ENCODE measurements at regions not wholly inside any gene's neighbourhood (a gene's known extent, or its start where the extent isn't known, plus 50 kb on each side); places are given as distances from the start of the nearest gene placed in this dataset.

- H3K4me2 ChIP-seq (ENCODE audit: insufficient read depth, low read length) = no peak overlapping the region
- no peak overlapping the region for H3K27ac ChIP-seq (ENCODE audit: low read length)
- H4K20me1 ChIP-seq (ENCODE audit: insufficient read depth, low read length) = no peaks in the 10 kb centered on the region
- no peak overlapping the region for H2AFZ ChIP-seq (ENCODE audit: low read depth, low read length)
- peaks cover 22% of the 10 kb centered on the region for H3K9me3 ChIP-seq (ENCODE audit: insufficient read depth, low read length, severe bottlenecking)
- DNase-seq (no peak), ATAC-seq (ENCODE audit: insufficient read depth, low read depth) (no peak)
- TF ChIP-seq EZH2 (IDR thresholded peaks at IDR 0.05; ENCODE audit: borderline replicate concordance, low read depth, low read length, severe bottlenecking) = no peak
- no peak for TF ChIP-seq CTCF (IDR thresholded peaks at IDR 0.05; ENCODE audit: borderline replicate concordance, extremely low read depth, low read length, poor library complexity, severe bottlenecking)
- H3K4me3 ChIP-seq (ENCODE audit: low read depth in 1 of 2, low read length in 2 of 2) = no peak overlapping the region
- no peak overlapping the region for H3K9ac ChIP-seq (ENCODE audit: low read depth, low read length)
- no peaks in the 10 kb centered on the region for H3K4me1 ChIP-seq (ENCODE audit: insufficient read depth, low read length)
- no peaks in the 10 kb centered on the region for H3K36me3 ChIP-seq (ENCODE audit: insufficient read depth, low read length)
- H3K79me2 ChIP-seq (ENCODE audit: insufficient read depth, low read length) = no peaks in the 10 kb centered on the region
- no peaks in the 10 kb centered on the region for H3K27me3 ChIP-seq (ENCODE audit: insufficient read depth, low read length, poor library complexity)
Observed at GRCh38 chr2:81194581-81194980, 890.0 kb upstream of the LRRTM1 start.

- peaks cover 22% of the 10 kb centered on the region for H3K9me3 ChIP-seq (ENCODE audit: insufficient read depth, low read length, severe bottlenecking)
- H4K20me1 ChIP-seq (ENCODE audit: insufficient read depth, low read length) = no peaks in the 10 kb centered on the region
- H3K79me2 ChIP-seq (ENCODE audit: insufficient read depth, low read length) = no peaks in the 10 kb centered on the region
- no peak overlapping the region for H3K4me2 ChIP-seq (ENCODE audit: insufficient read depth, low read length)
- H3K9ac ChIP-seq (ENCODE audit: low read depth, low read length) = no peak overlapping the region
- ATAC-seq (ENCODE audit: insufficient read depth, low read depth) = no peak
- no peaks in the 10 kb centered on the region for H3K4me1 ChIP-seq (ENCODE audit: insufficient read depth, low read length)
- H3K36me3 ChIP-seq (ENCODE audit: insufficient read depth, low read length) = no peaks in the 10 kb centered on the region
- DNase-seq = no peak
- no peak overlapping the region for H2AFZ ChIP-seq (ENCODE audit: low read depth, low read length)
- H3K27me3 ChIP-seq (ENCODE audit: insufficient read depth, low read length, poor library complexity) = no peaks in the 10 kb centered on the region
- TF ChIP-seq CTCF (IDR thresholded peaks at IDR 0.05; ENCODE audit: borderline replicate concordance, extremely low read depth, low read length, poor library complexity, severe bottlenecking) = no peak
- no peak for TF ChIP-seq EZH2 (IDR thresholded peaks at IDR 0.05; ENCODE audit: borderline replicate concordance, low read depth, low read length, severe bottlenecking)
- no peak overlapping the region for H3K4me3 ChIP-seq (ENCODE audit: low read depth in 1 of 2, low read length in 2 of 2)
- no peak overlapping the region for H3K27ac ChIP-seq (ENCODE audit: low read length)
Observed at GRCh38 chr2:81194176-81194575, 889.6 kb upstream of the LRRTM1 start.

- no peaks in the 10 kb centered on the region for H3K36me3 ChIP-seq (ENCODE audit: insufficient read depth, low read length)
- no peaks in the 10 kb centered on the region for H3K79me2 ChIP-seq (ENCODE audit: insufficient read depth, low read length)
- H4K20me1 ChIP-seq (ENCODE audit: insufficient read depth, low read length) = no peaks in the 10 kb centered on the region
- DNase-seq (no peak), ATAC-seq (ENCODE audit: insufficient read depth, low read depth) (no peak)
- H2AFZ ChIP-seq (ENCODE audit: low read depth, low read length) = no peak overlapping the region
- H3K27ac ChIP-seq (ENCODE audit: low read length) = no peak overlapping the region
- H3K4me2 ChIP-seq (ENCODE audit: insufficient read depth, low read length) = no peak overlapping the region
- H3K4me1 ChIP-seq (ENCODE audit: insufficient read depth, low read length) = no peaks in the 10 kb centered on the region
- no peaks in the 10 kb centered on the region for H3K27me3 ChIP-seq (ENCODE audit: insufficient read depth, low read length, poor library complexity)
- no peaks in the 10 kb centered on the region for H3K9me3 ChIP-seq (ENCODE audit: insufficient read depth, low read length, severe bottlenecking)
- TF ChIP-seq EZH2 (IDR thresholded peaks at IDR 0.05; ENCODE audit: borderline replicate concordance, low read depth, low read length, severe bottlenecking) (no peak), CTCF (IDR thresholded peaks at IDR 0.05; ENCODE audit: borderline replicate concordance, extremely low read depth, low read length, poor library complexity, severe bottlenecking) (no peak)
- no peak overlapping the region for H3K9ac ChIP-seq (ENCODE audit: low read depth, low read length)
- H3K4me3 ChIP-seq (ENCODE audit: low read depth in 1 of 2, low read length in 2 of 2) = no peak overlapping the region
Observed at GRCh38 chr2:81181845-81182244, 877.3 kb upstream of the LRRTM1 start.

GRCh38 chr2:81171447-81171846, 866.9 kb upstream of the LRRTM1 start:
- H3K36me3 ChIP-seq (ENCODE audit: insufficient read depth, low read length) = no peaks in the 10 kb centered on the region
- no peak overlapping the region for H3K27ac ChIP-seq (ENCODE audit: low read length)
- H3K9ac ChIP-seq (ENCODE audit: low read depth, low read length) = no peak overlapping the region
- H3K9me3 ChIP-seq (ENCODE audit: insufficient read depth, low read length, severe bottlenecking) = no peaks in the 10 kb centered on the region
- H3K4me2 ChIP-seq (ENCODE audit: insufficient read depth, low read length) = no peak overlapping the region
- H3K4me3 ChIP-seq (ENCODE audit: low read depth in 1 of 2, low read length in 2 of 2) = no peak overlapping the region
- no peaks in the 10 kb centered on the region for H3K4me1 ChIP-seq (ENCODE audit: insufficient read depth, low read length)
- H3K79me2 ChIP-seq (ENCODE audit: insufficient read depth, low read length) = no peaks in the 10 kb centered on the region
- H2AFZ ChIP-seq (ENCODE audit: low read depth, low read length) = no peak overlapping the region
- TF ChIP-seq EZH2 (IDR thresholded peaks at IDR 0.05; ENCODE audit: borderline replicate concordance, low read depth, low read length, severe bottlenecking) (no peak), CTCF (IDR thresholded peaks at IDR 0.05; ENCODE audit: borderline replicate concordance, extremely low read depth, low read length, poor library complexity, severe bottlenecking) (no peak)
- ATAC-seq (ENCODE audit: insufficient read depth, low read depth) (no peak), DNase-seq (no peak)
- no peaks in the 10 kb centered on the region for H4K20me1 ChIP-seq (ENCODE audit: insufficient read depth, low read length)
- no peaks in the 10 kb centered on the region for H3K27me3 ChIP-seq (ENCODE audit: insufficient read depth, low read length, poor library complexity)
